HEK293 (cell line): ENCODE measurements at regions not wholly inside any gene's neighbourhood (a gene's known extent, or its start where the extent isn't known, plus 50 kb on each side); places are given as distances from the start of the nearest gene placed in this dataset.

Experiments used
- CTCF ChIA-PET: fragments of 350-600 bp; formaldehyde crosslinking; extraction: SDS; loops from one replicate; lab custom pipeline; 2021; ENCODE audit warnings: antibody characterized with exemption; lab: Yijun Ruan, JAX
- POLR2A ChIA-PET: fragments of 300-600 bp; formaldehyde crosslinking; extraction: SDS; loops from one replicate; lab custom pipeline; 2020; ENCODE audit warnings: antibody characterized with exemption, inconsistent platforms; lab: Yijun Ruan, JAX
- H3K27ac ChIP-seq: fragments of 200-500 bp; sonication (Bioruptor generic); 2 replicates; pipeline ENCODE4 v1.5.1; 2014; ENCODE audit warnings: low read depth, low read length, control low read depth, inconsistent platforms; ENCODE audit errors: extremely low read depth
- H3K36me3 ChIP-seq, 2 experiments: fragments of 200-500 bp in 1 of 2; sonication (Bioruptor generic) in 1 of 2; 1 replicate in 1 of 2; 2 replicates in 1 of 2; pipeline ENCODE4 v1.5.1; 2014 to 2017; ENCODE audit warnings: inconsistent platforms in 2 of 2, low read length in 2 of 2; ENCODE audit not compliant: control insufficient read depth in 2 of 2, insufficient read depth in 1 of 2
- H3K4me1 ChIP-seq: fragments of 200-500 bp; sonication (Bioruptor generic); 2 replicates; pipeline ENCODE4 v1.5.1; 2014; ENCODE audit warnings: mild to moderate bottlenecking, low read length, inconsistent platforms; ENCODE audit not compliant: control insufficient read depth, insufficient read depth
- H3K4me3 ChIP-seq: 2 replicates; pipeline ENCODE4 v1.5.1; 2011; ENCODE audit warnings: low read depth, mild to moderate bottlenecking, control low read depth, low read length, moderate library complexity
- H3K9me3 ChIP-seq: fragments of 200-500 bp; sonication (Bioruptor generic); 2 replicates; pipeline ENCODE4 v1.5.1; 2014; ENCODE audit warnings: low read depth, low read length, inconsistent platforms; ENCODE audit not compliant: control insufficient read depth, insufficient read depth
- GLI2 ChIP-seq: fragments of 450-650 bp; formaldehyde crosslinking; IDR thresholded peaks from 2 replicates; pipeline ENCODE4; 2017; ENCODE audit warnings: missing biosample characterization, missing genetic modification characterization, low read depth, borderline replicate concordance
- HIC1 ChIP-seq: fragments of 450-650 bp; formaldehyde crosslinking; IDR thresholded peaks from 2 replicates; pipeline ENCODE4 v1.5.1; 2016; ENCODE audit warnings: missing biosample characterization, missing genetic modification characterization
- INSM2 ChIP-seq: fragments of 450-650 bp; formaldehyde crosslinking; IDR thresholded peaks from 2 replicates; pipeline ENCODE4 v1.5.1; 2016; ENCODE audit warnings: missing biosample characterization, missing genetic modification characterization
- MYNN ChIP-seq: fragments of 450-650 bp; formaldehyde crosslinking; IDR thresholded peaks from 2 replicates; pipeline ENCODE4 v1.5.1; 2016; ENCODE audit warnings: missing biosample characterization, missing genetic modification characterization, borderline replicate concordance
- OVOL3 ChIP-seq: fragments of 450-650 bp; formaldehyde crosslinking; IDR thresholded peaks from 2 replicates; pipeline ENCODE4 v1.5.1; 2016; ENCODE audit warnings: missing biosample characterization, missing genetic modification characterization
- ZBTB21 ChIP-seq: fragments of 450-650 bp; formaldehyde crosslinking; IDR thresholded peaks from 2 replicates; pipeline ENCODE4 v1.5.1; 2017; ENCODE audit warnings: missing biosample characterization, missing genetic modification characterization
- ZNF133 ChIP-seq: fragments of 450-650 bp; formaldehyde crosslinking; IDR thresholded peaks from 2 replicates; pipeline ENCODE4 v1.5.1; 2016; ENCODE audit warnings: missing biosample characterization, missing genetic modification characterization
- ZNF223 ChIP-seq: fragments of 450-650 bp; formaldehyde crosslinking; IDR thresholded peaks from 2 replicates; pipeline ENCODE4 v1.5.1; 2016; ENCODE audit warnings: missing biosample characterization, missing genetic modification characterization
- ZNF274 ChIP-seq, 2 experiments: fragments of 200-500 bp in 1 of 2; fragments of 450-650 bp in 1 of 2; sonication (Bioruptor generic) in 1 of 2; formaldehyde crosslinking in 1 of 2; IDR thresholded peaks; 2 replicates each; pipeline versions ENCODE4 v1.5.1 to v1.6.1; 2014 to 2016; ENCODE audit warnings: borderline replicate concordance in 1 of 2, inconsistent platforms in 1 of 2, low read length in 1 of 2, missing biosample characterization in 1 of 2, missing genetic modification characterization in 1 of 2
- ZNF280D ChIP-seq: fragments of 450-650 bp; formaldehyde crosslinking; IDR thresholded peaks from 2 replicates; pipeline ENCODE4 v1.5.1; 2016; ENCODE audit warnings: missing biosample characterization, missing genetic modification characterization
- ZNF37A ChIP-seq: fragments of 450-650 bp; IDR thresholded peaks from 2 replicates; pipeline ENCODE4 v1.5.1; 2018; ENCODE audit warnings: missing biosample characterization, missing genetic modification characterization
- ZNF404 ChIP-seq: fragments of 450-650 bp; formaldehyde crosslinking; IDR thresholded peaks from 2 replicates; pipeline ENCODE4 v1.5.1; 2017; ENCODE audit warnings: missing biosample characterization, missing genetic modification characterization
- ZNF473 ChIP-seq: fragments of 450-650 bp; formaldehyde crosslinking; IDR thresholded peaks from 2 replicates; pipeline ENCODE4 v1.5.1; 2017; ENCODE audit warnings: missing biosample characterization, missing genetic modification characterization
- ZNF530 ChIP-seq: fragments of 450-650 bp; formaldehyde crosslinking; IDR thresholded peaks from 2 replicates; pipeline ENCODE4 v1.5.1; 2016; ENCODE audit warnings: low read depth, missing biosample characterization, missing genetic modification characterization
- ZNF670 ChIP-seq: fragments of 450-650 bp; formaldehyde crosslinking; IDR thresholded peaks from 2 replicates; pipeline ENCODE4 v1.5.1; 2016; ENCODE audit warnings: missing biosample characterization, missing genetic modification characterization, low read depth
- ZSCAN18 ChIP-seq: fragments of 450-650 bp; formaldehyde crosslinking; IDR thresholded peaks from 2 replicates; pipeline ENCODE4 v1.5.1; 2016; ENCODE audit warnings: missing biosample characterization, missing genetic modification characterization
- ZSCAN4 ChIP-seq: fragments of 450-650 bp; formaldehyde crosslinking; IDR thresholded peaks from 2 replicates; pipeline ENCODE4 v1.5.1; 2017; ENCODE audit warnings: missing biosample characterization, missing genetic modification characterization

- Histone ChIP-seq H3K36me3 (no peaks in the 10 kb centered on the region), H3K27ac (no peak overlapping the region), H3K4me3 (no peak overlapping the region), H3K4me1 (no peaks in the 10 kb centered on the region), H3K9me3 (no peaks in the 10 kb centered on the region)
- POLR2A ChIA-PET: no interaction called here
- TF ChIP-seq ZNF404 (no peak), ZNF530 (tag by site-specific recombination) (no peak), ZSCAN18 (no peak), ZSCAN4 (no peak), ZNF223 (tag by site-specific recombination) (no peak), ZNF473 (tag by site-specific recombination) (no peak), OVOL3 (tag by site-specific recombination) (no peak), ZNF670 (tag by site-specific recombination) (no peak), MYNN (tag by site-specific recombination) (no peak), ZBTB21 (no peak), ZNF280D (no peak), ZNF133 (no peak), HIC1 (no peak), GLI2 (tag by site-specific recombination) (no peak), ZNF37A (tag by site-specific recombination) (no peak), INSM2 (tag by site-specific recombination) (no peak), ZNF274 (IDR thresholded peaks at IDR 0.05; ENCODE audit: low read length) (no peak), ZNF274 (tag by site-specific recombination; IDR thresholded peaks at IDR 0.05; ENCODE audit: borderline replicate concordance) (no peak)
- CTCF ChIA-PET: no interaction called here
These were observed 1005.6 kb downstream of the CDH8 start for GRCh38 chr16:61030616-61031015.
